ENCODE measurements at regions not wholly inside any gene's neighbourhood (a gene's known extent, or its start where the extent isn't known, plus 50 kb on each side); places are given as distances from the start of the nearest gene placed in this dataset.

GRCh38 chr9:18394847-18395351, 79.1 kb upstream of the ADAMTSL1 start:
- no peak overlapping the region for H3K27ac ChIP-seq (ENCODE audit: low read depth, low read length)
- no peaks in the 10 kb centered on the region for H3K27me3 ChIP-seq (ENCODE audit: insufficient read depth, low read length)
- peaks cover 0 to 10% of the 10 kb centered on the region in 2 experiments; a peak in 1 of 4 replicates for H3K4me1 ChIP-seq (ENCODE audit: control insufficient read depth in 1 of 2, insufficient read depth in 2 of 2, low read length in 2 of 2)
- no peak for ATAC-seq
- intact Hi-C loops (cut with micrococcal nuclease) = no loop called here
- no peak for TF ChIP-seq JUND (IDR thresholded peaks at IDR 0.05)
- TF ChIP-seq EZH2phosphoT487 (IDR thresholded peaks at IDR 0.05; ENCODE audit: borderline replicate concordance) = no peak
- no peak for TF ChIP-seq ZNF274 (IDR thresholded peaks at IDR 0.05; ENCODE audit: low read depth, low read length)
- TF ChIP-seq ATF3 (IDR thresholded peaks at IDR 0.05) = no peak
- TF ChIP-seq EZH2 (IDR thresholded peaks at IDR 0.05) = no peak
- TF ChIP-seq EGR1 (IDR thresholded peaks at IDR 0.05; ENCODE audit: low read depth) = no peak
- TF ChIP-seq SRF (IDR thresholded peaks at IDR 0.05; ENCODE audit: low read depth) = no peak
- TF ChIP-seq YY1 (IDR thresholded peaks at IDR 0.05; ENCODE audit: extremely low read depth, insufficient replicate concordance, low read depth, low read length) = no peak
- TF ChIP-seq, protein P1, sequence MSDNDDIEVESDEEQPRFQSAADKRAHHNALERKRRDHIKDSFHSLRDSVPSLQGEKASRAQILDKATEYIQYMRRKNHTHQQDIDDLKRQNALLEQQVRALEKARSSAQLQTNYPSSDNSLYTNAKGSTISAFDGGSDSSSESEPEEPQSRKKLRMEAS (IDR thresholded peaks at IDR 0.05) = no peak
- TF ChIP-seq CTCF (IDR thresholded peaks at IDR 0.05 in 2 of 3, conservative IDR thresholded peaks at IDR 0.05 in 1 of 3; ENCODE audit: borderline replicate concordance in 1 of 3, insufficient read depth in 1 of 3, low read depth in 2 of 3, low read length in 2 of 3) = no peak
- no peak for TF ChIP-seq CBX3 (IDR thresholded peaks at IDR 0.05; ENCODE audit: low read depth)
- TF ChIP-seq ZBTB33 (IDR thresholded peaks at IDR 0.05; ENCODE audit: extremely low read depth, insufficient replicate concordance, low read length) = no peak
- no peak for TF ChIP-seq POLR2A (IDR thresholded peaks at IDR 0.05; ENCODE audit: borderline replicate concordance, extremely low read depth, insufficient read depth, insufficient read length)
- TF ChIP-seq CEBPB (IDR thresholded peaks at IDR 0.05; ENCODE audit: low read depth) = no peak
- TF ChIP-seq ZFX (IDR thresholded peaks at IDR 0.05) = no peak
- TF ChIP-seq REST (IDR thresholded peaks at IDR 0.05; ENCODE audit: low read depth) = no peak
- no peak for TF ChIP-seq POLR2AphosphoS5 (IDR thresholded peaks at IDR 0.05; ENCODE audit: low read depth, low read length)
- TF ChIP-seq FOSL1 (IDR thresholded peaks at IDR 0.05; ENCODE audit: low read depth) = no peak
- TF ChIP-seq RAD21 (IDR thresholded peaks at IDR 0.05; ENCODE audit: low read depth) = no peak
- ChIA-PET POLR2A (no interaction called here), CTCF (interaction anchor here (0.5 kb wide), 1 partner anchor 140 kb away, joined by 3 read pairs; no protein-coding TSS in a partner anchor), RAD21 (ENCODE audit: low non-redundant PET in 1 of 2, low total read pairs in 2 of 2, uncharacterized antibody in 2 of 2, unreplicated experiment in 2 of 2) (no interaction called here)
- H3K9ac ChIP-seq (ENCODE audit: low read length) = no peak overlapping the region
- H3K9me2 ChIP-seq (ENCODE audit: insufficient read depth) = no peaks in the 10 kb centered on the region
- H3K4me3 ChIP-seq (replicated peaks in 1 of 2; ENCODE audit: low read depth in 1 of 2, low read length in 2 of 2) = no peak overlapping the region
- H2AFZ ChIP-seq (ENCODE audit: low read depth, low read length, poor library complexity, severe bottlenecking) = no peak overlapping the region
- H3K4me2 ChIP-seq (ENCODE audit: low read length) = no peak overlapping the region
- no peaks in the 10 kb centered on the region for H4K20me1 ChIP-seq (ENCODE audit: insufficient read depth)
- no TSS peak for BruUV-seq (replicated peaks)
- no peaks in the 10 kb centered on the region for H3K79me2 ChIP-seq (ENCODE audit: insufficient read depth, low read length)
- DNase-seq (ENCODE audit: low read depth, low spot score) = no peak
- no peaks in the 10 kb centered on the region for H3K36me3 ChIP-seq (ENCODE audit: control insufficient read depth in 1 of 2, insufficient read depth in 2 of 2, low read length in 2 of 2)
- H3K9me3 ChIP-seq (ENCODE audit: control insufficient read depth in 1 of 2, insufficient read depth in 1 of 2, low read depth in 1 of 2, low read length in 2 of 2) = no peaks in the 10 kb centered on the region
